Loucy (cell line): ENCODE measurements at regions not wholly inside any gene's neighbourhood (a gene's known extent, or its start where the extent isn't known, plus 50 kb on each side); places are given as distances from the start of the nearest gene placed in this dataset.

ENCODE experiments used
- EZH2phosphoT487 ChIP-seq: fragments of 200-600 bp; IDR thresholded peaks from 2 replicates; pipeline ENCODE4 v1.6.1; 2018; ENCODE audit warnings: antibody characterized with exemption, mild to moderate bottlenecking, moderate library complexity, borderline replicate concordance
- TF ChIP-seq, protein P1 (sequence below): fragments of 200-600 bp; sonication (generic); conservative IDR thresholded peaks from 2 replicates; pipeline ENCODE4 v1.5.1; 2014; ENCODE audit warnings: mild to moderate bottlenecking, antibody characterized with exemption, low read length

DNA sequence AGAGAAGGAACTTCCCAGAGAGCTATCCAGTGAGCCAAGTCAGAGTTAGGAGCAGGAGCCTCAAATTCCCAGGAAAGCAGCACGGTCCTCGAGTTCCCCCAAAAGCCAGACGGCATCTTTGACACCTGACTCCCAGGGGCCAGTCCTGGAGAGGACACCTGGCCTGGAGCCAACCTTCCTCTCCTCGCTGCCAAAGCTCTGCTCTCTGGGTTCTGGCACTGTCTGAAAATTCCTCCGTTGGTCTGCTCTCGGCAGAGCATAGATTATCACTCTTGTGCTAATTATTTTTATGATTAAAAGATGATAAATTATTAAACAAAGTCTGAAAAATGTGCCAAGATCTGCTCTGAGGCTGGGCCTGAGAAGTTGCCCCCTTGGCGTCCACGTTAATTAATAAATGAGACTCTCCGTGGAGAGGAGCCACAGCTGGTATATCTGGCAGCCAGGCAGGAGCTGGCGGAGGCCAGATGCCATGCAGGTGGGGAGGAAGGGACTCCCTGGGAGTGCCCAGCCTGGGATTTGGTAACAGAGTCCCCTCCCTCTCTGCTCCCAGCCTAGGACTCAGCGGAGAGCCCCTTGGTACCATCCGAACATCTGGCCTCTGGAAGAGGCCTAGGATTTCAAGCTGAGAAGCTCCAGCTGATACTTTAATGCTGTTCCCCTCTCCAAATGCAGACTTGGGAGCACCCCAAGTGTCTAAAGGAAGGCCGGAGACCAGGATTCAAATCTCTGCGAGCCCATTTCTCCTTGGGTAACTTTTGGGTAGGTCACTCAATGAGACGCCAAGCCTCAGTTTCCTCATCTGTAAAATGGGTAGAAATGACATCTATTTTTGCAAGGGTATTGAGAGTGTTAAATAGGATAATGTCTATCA lies 163.7 kb upstream of the POU3F1 start:
- TF ChIP-seq, protein P1, sequence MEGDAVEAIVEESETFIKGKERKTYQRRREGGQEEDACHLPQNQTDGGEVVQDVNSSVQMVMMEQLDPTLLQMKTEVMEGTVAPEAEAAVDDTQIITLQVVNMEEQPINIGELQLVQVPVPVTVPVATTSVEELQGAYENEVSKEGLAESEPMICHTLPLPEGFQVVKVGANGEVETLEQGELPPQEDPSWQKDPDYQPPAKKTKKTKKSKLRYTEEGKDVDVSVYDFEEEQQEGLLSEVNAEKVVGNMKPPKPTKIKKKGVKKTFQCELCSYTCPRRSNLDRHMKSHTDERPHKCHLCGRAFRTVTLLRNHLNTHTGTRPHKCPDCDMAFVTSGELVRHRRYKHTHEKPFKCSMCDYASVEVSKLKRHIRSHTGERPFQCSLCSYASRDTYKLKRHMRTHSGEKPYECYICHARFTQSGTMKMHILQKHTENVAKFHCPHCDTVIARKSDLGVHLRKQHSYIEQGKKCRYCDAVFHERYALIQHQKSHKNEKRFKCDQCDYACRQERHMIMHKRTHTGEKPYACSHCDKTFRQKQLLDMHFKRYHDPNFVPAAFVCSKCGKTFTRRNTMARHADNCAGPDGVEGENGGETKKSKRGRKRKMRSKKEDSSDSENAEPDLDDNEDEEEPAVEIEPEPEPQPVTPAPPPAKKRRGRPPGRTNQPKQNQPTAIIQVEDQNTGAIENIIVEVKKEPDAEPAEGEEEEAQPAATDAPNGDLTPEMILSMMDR = no peak
- TF ChIP-seq EZH2phosphoT487 = no peak
